Activated T-cell treated with anti-CD3 and anti-CD28 coated beads, Interleukin-2, amount 50 U/mL, for 72 hours (primary cell): ENCODE measurements at regions not wholly inside any gene's neighbourhood (a gene's known extent, or its start where the extent isn't known, plus 50 kb on each side); places are given as distances from the start of the nearest gene placed in this dataset.

ENCODE experiments used
- ATAC-seq, 2 donors: fragments of 150-1000 bp; cut with Tn5 transposase; replicated peaks in 1 of 2; 2 replicates each; pipeline ENCODE4 v1.10.0; 2021; ENCODE audit warnings: moderate library complexity in 2 of 2, mild to moderate bottlenecking in 1 of 2
- DNase-seq, 2 donors: peaks; one replicate each; pipeline ENCODE4 v3.0.0; 2021 to 2022; ENCODE audit warnings: mixed read lengths in 1 of 2
- H3K27ac Mint-ChIP-seq: one replicate; pipeline ENCODE4 v1.8.0; 2022; ENCODE audit warnings: mild to moderate bottlenecking, moderate library complexity, mixed read lengths
- H3K27me3 Mint-ChIP-seq: one replicate; pipeline ENCODE4 v1.8.0; 2022; ENCODE audit warnings: low read depth, mixed read lengths
- H3K36me3 Mint-ChIP-seq, 2 donors: one replicate each; pipeline ENCODE4 v1.8.0; 2022; ENCODE audit warnings: mixed read lengths in 2 of 2, mild to moderate bottlenecking in 1 of 2; ENCODE audit not compliant: insufficient read depth in 2 of 2
- H3K4me1 Mint-ChIP-seq: one replicate; pipeline ENCODE4 v1.8.0; 2022; ENCODE audit warnings: low read depth, mixed read lengths
- H3K4me3 Mint-ChIP-seq, 2 donors: one replicate each; pipeline ENCODE4 v1.8.0; 2022; ENCODE audit warnings: mild to moderate bottlenecking in 2 of 2, mixed read lengths in 2 of 2, moderate library complexity in 2 of 2
- H3K9me3 Mint-ChIP-seq, 2 donors: one replicate each; pipeline ENCODE4 v1.8.0; 2022; ENCODE audit warnings: mixed read lengths in 2 of 2

DNA sequence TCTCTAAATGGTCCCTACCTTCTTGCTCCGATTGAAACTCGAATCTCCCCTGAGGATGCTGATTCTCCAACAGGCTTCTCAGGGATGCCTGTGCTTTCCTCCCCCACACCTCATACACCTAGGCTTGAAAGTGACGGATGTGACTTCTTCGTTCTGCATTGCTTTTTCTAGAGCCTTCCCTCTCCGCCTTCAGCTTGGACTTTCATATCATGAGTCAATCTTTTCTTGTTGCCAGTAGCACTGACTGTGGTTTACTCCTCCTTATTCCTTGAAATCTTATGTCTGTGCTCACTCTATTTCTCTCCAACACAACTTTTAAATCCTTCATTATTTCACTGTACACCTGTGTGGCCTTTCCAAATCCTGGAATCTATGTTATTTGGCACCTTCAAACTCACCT, 451.4 kb downstream of the TMX3 start:
- no peaks in the 10 kb centered on the region for H3K4me1 Mint-ChIP-seq
- H3K36me3 Mint-ChIP-seq: no peaks in the 10 kb centered on the region
- no peak for DNase-seq
- no peak for ATAC-seq
- H3K9me3 Mint-ChIP-seq: no peaks in the 10 kb centered on the region
- no peak overlapping the region for H3K4me3 Mint-ChIP-seq
- H3K27ac Mint-ChIP-seq: no peak overlapping the region
- H3K27me3 Mint-ChIP-seq: no peaks in the 10 kb centered on the region

DNA sequence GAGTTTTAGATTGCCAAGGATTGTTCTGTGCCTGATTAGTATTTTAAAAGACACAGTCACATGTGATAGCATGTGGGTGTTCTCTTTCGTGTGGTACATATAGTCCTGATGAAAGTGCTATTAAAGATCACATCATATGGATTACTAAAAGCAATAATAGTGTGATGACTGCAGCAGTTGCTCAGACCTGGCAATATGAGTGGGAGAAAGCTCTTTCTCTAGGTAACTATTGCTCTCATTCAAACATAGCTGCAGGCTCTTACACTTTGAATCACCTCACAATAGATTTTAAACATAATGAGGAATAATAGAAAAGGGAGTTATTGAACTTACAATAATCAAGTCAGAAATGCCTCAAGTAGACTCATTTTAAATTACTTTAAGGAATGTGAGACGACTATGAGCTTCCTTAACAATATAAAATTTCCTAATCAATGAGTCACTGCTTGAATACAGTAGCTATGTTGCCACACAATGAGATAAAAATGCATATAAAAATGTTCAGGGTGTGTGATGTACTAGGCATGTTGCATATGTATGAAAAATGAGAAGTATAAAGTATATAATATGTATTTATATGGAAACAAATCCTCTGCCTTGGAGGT, 452.1 kb downstream of the TMX3 start:
- no peaks in the 10 kb centered on the region for H3K9me3 Mint-ChIP-seq
- no peaks in the 10 kb centered on the region for H3K27me3 Mint-ChIP-seq
- no peaks in the 10 kb centered on the region for H3K36me3 Mint-ChIP-seq
- ATAC-seq (no peak), DNase-seq (no peak)
- H3K4me3 Mint-ChIP-seq: no peak overlapping the region
- no peaks in the 10 kb centered on the region for H3K4me1 Mint-ChIP-seq
- H3K27ac Mint-ChIP-seq: no peak overlapping the region

DNA sequence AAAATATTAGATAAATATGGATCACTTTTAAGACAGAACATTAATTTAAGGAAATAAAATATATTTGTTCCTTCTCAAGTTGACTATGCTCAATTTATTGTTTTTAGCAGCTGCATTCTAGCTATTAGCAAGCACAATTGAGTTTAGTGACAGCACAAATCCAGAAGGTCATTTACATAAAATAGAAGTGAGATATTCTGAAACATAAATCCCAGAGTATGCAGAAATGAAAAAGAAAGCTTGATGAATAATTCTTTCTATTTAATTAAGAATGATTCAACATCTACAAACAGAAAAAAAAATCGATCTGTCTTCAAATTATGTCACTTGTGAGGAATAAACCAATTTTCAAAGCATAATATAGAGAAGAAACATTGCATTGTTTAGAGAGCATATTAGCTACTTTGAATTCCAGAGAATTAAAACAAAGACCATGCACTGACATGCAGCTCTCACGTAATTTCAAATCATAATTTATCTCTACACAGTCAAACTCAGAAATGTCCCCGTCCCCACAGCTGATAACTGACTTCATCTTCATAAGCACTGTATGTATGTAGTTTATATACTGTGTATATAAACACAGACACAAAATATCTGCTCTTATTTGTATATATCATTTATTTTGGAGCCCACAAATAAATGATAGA, 458.4 kb downstream of the TMX3 start:
- Mint-ChIP-seq H3K4me1 (no peaks in the 10 kb centered on the region), H3K27me3 (no peaks in the 10 kb centered on the region), H3K4me3 (no peak overlapping the region), H3K27ac (no peak overlapping the region), H3K36me3 (no peaks in the 10 kb centered on the region), H3K9me3 (no peaks in the 10 kb centered on the region)
- ATAC-seq (no peak), DNase-seq (no peak)

DNA sequence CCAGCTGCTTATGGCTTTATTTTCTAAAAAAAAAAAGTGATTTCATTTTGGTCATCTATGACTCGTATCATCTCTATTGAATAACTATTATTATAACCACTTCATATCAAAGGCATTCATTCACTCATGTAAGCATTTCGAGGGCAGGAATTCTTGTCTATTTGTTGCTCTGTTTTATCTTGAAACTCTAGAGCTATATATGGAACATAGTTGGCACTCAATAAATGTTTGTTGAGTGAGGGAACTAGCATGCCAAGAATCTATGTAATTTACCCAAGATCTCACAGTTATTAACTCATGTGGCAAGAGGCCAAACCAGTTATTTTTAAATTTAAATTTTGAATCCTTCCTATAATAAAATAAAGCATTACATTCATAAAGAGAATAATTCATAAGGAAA, 470.1 kb downstream of the TMX3 start:
- H3K27me3 Mint-ChIP-seq: no peaks in the 10 kb centered on the region
- ATAC-seq (no peak), DNase-seq (no peak)
- H3K36me3 Mint-ChIP-seq: no peaks in the 10 kb centered on the region
- no peak overlapping the region for H3K4me3 Mint-ChIP-seq
- H3K9me3 Mint-ChIP-seq: peaks cover 0 to 1% of the 10 kb centered on the region in 2 donors
- no peak overlapping the region for H3K27ac Mint-ChIP-seq
- no peaks in the 10 kb centered on the region for H3K4me1 Mint-ChIP-seq

DNA sequence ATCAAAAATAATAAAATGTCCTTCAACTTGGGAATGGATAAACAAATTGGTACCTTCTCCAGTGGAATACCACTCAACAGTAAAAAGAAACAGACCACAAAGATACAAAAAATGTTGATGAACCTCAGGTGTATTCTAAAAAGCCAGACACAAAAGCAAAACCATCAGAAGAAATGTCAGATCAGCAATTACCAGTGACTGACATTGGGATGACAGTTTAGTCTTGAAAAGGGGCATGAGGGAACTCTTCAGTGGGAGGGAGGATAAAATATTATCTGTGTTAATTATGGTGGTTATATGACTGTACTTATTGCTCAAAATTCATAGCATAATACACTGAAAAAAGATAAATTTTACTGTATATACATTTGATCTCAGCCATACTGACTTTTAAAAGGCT, 473.0 kb downstream of the TMX3 start:
- Mint-ChIP-seq H3K9me3 (peaks cover 0 to 1% of the 10 kb centered on the region in 2 donors), H3K4me3 (no peak overlapping the region), H3K36me3 (no peaks in the 10 kb centered on the region), H3K27me3 (no peaks in the 10 kb centered on the region), H3K4me1 (no peaks in the 10 kb centered on the region), H3K27ac (no peak overlapping the region)
- DNase-seq (no peak), ATAC-seq (no peak)

DNA sequence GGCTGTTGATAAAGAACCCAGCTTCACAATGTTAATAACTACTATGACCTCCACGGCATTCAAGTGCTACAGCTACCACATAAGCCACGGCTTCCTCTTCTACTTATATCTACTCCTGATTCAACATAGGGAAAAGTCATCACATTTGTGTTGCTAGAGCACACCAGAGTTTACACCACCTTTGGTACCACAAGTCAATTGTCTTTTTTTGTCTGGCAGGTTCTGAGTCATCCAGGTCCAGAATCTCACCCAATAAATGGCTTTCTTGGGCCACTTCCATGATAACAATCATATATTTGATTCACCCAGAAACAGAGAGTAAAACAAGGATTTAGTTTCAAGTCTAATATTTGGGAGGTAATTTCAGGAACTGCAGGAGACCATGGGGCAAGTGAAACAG, 480.2 kb downstream of the TMX3 start:
- ATAC-seq: no peak

DNA sequence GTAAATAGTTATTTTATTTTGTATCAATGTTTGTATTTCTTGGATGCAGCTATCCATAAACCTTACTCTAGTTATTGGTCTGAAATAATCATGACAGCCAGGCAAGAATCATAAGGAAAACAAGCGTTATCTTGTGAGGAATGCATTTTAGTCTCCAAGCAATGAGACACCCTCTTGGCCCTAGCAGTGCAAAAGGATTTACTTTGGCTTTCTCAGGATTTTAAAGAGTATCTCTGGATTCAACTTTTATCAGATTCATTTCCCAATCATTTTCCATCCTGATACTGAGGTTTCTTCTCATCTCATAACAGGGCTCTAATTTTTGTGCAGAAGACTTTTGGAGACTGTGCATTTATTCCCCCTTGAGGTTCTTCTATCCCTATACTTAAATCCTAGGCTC, 480.8 kb downstream of the TMX3 start:
- Mint-ChIP-seq H3K36me3 (no peaks in the 10 kb centered on the region), H3K27ac (no peak overlapping the region), H3K4me3 (no peak overlapping the region), H3K27me3 (no peaks in the 10 kb centered on the region), H3K9me3 (peaks cover 1 to 2% of the 10 kb centered on the region in 2 donors), H3K4me1 (no peaks in the 10 kb centered on the region)
- ATAC-seq: no peak
- no peak for DNase-seq

More for the DNA sequence above, 480.2 kb downstream of the TMX3 start:
- Mint-ChIP-seq H3K4me1 (no peaks in the 10 kb centered on the region), H3K9me3 (peaks cover 1 to 2% of the 10 kb centered on the region in 2 donors), H3K27ac (no peak overlapping the region), H3K4me3 (no peak overlapping the region), H3K36me3 (no peaks in the 10 kb centered on the region), H3K27me3 (no peaks in the 10 kb centered on the region)
- DNase-seq: no peak

DNA sequence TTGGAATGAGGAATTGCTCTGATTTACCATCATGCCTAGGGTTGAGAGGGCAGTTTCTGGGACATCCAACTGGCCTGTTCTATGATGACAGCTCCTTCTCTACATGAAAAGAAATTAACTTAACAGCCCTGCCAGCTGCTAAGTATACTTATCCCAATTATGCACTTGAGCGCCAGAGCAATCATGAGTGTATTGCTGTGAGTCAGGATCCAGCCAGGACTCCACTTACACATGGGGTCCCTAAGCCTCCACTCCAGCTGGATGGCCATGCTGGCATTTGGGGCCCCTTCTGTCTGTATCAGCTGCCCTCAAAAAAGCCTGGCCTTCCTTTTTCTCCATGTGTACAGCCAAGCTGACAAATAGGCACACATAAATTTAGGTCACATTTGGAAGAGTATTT, 481.9 kb downstream of the TMX3 start:
- ATAC-seq: no peak
- H3K9me3 Mint-ChIP-seq: peaks cover 0 to 2% of the 10 kb centered on the region in 2 donors

DNA sequence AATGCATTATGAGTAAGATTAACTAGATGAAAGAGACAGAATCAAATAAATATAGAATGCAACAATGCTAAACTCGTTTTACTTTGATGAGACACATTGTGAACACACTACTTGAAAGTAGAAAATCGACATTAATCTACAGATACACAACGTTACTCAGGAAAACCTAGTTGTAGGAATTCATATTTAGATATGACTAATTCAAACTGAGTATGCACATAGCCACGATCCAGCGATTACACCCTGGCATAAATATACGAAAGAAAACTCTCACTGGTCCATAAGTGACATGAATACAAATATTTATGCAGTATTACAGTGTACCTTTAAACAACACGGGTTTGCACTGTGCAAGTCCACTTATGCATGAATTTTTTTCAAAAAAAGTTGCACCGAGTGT, 485.6 kb downstream of the TMX3 start:
- DNase-seq: no peak
- no peaks in the 10 kb centered on the region for H3K4me1 Mint-ChIP-seq
- H3K36me3 Mint-ChIP-seq: no peaks in the 10 kb centered on the region
- no peak overlapping the region for H3K27ac Mint-ChIP-seq
- H3K9me3 Mint-ChIP-seq: no peaks in the 10 kb centered on the region
- H3K27me3 Mint-ChIP-seq: no peaks in the 10 kb centered on the region
- no peak overlapping the region for H3K4me3 Mint-ChIP-seq
- ATAC-seq: no peak

More for the DNA sequence above, 481.9 kb downstream of the TMX3 start:
- no peak for DNase-seq
- Mint-ChIP-seq H3K27me3 (no peaks in the 10 kb centered on the region), H3K36me3 (no peaks in the 10 kb centered on the region), H3K4me1 (no peaks in the 10 kb centered on the region), H3K27ac (no peak overlapping the region), H3K4me3 (no peak overlapping the region)

DNA sequence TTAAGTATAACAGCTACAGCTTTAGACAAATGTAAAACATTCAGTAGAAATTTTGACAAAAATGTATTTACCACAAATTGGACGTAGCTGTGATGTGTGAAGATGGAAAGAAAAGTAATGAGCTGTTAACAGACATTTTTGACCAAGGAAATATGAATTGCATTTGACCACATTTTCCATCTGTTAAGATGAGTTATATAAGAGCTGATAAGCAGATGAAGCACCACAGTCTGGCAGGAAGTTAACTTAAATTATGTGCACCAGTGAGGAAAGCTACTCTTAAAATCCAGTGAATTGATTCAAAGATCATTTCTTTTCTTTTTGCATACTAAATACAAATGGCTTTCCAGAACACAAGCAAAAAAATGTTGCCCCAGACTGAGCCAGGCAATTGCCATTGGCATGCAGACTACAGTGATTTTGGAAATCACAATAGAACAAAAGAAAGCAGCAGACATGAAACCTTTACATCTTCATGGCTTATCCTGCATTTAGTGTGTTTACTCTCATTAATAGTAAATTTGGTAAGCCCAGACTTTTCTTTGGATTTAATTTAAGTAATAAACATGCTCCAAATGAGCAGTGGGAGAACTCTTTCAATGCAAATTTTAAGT, 493.7 kb downstream of the TMX3 start:
- H3K27ac Mint-ChIP-seq: no peak overlapping the region
- ATAC-seq: no peak
- no peaks in the 10 kb centered on the region for H3K36me3 Mint-ChIP-seq
- H3K4me3 Mint-ChIP-seq: no peak overlapping the region
- H3K4me1 Mint-ChIP-seq: no peaks in the 10 kb centered on the region
- H3K9me3 Mint-ChIP-seq: no peaks in the 10 kb centered on the region
- DNase-seq: no peak
- no peaks in the 10 kb centered on the region for H3K27me3 Mint-ChIP-seq

DNA sequence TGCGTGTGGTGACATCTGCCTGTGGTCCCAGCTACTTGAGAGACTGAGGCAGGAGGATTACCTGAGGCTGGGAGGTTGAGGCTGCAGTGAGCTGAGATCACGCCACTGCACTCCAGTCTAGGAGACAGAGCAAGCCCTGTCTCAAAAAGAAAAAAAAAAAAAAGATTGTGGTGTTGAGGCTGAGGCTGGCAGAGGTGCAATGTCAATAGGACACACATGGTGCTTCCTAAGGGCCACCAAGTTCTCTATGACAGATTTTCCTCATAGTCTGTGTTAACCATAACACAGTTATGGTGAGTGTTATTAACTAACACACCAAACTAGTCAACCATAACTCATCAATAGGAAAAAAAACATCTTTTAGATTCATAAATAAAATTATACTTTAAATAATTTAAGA, 494.4 kb downstream of the TMX3 start:
- Mint-ChIP-seq H3K27me3 (no peaks in the 10 kb centered on the region), H3K36me3 (no peaks in the 10 kb centered on the region), H3K27ac (no peak overlapping the region), H3K4me1 (no peaks in the 10 kb centered on the region), H3K4me3 (no peak overlapping the region), H3K9me3 (no peaks in the 10 kb centered on the region)
- DNase-seq: no peak
- ATAC-seq: no peak

DNA sequence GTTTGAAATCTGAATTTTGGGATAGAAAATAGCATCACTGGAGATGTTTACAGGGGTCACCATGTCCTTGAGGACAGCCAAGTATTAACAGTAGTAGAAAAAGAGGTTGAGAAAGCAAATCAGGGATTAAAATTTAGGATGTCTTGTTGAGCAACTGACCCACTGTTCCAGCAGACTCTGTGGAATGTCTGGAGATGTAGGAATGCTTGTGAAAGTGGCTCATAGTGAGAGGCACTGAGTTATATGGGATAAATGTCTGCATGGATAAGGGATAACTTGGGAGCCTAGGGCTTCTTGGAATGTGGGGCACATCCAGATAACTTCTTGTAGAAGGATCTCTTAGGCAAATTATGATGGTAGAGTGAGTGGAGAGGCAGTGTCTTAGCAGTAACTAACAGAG, 495.0 kb downstream of the TMX3 start:
- no peaks in the 10 kb centered on the region for H3K27me3 Mint-ChIP-seq
- no peak for DNase-seq
- no peaks in the 10 kb centered on the region for H3K36me3 Mint-ChIP-seq
- H3K4me1 Mint-ChIP-seq: no peaks in the 10 kb centered on the region
- ATAC-seq: no peak
- no peaks in the 10 kb centered on the region for H3K9me3 Mint-ChIP-seq
- no peak overlapping the region for H3K4me3 Mint-ChIP-seq
- no peak overlapping the region for H3K27ac Mint-ChIP-seq

DNA sequence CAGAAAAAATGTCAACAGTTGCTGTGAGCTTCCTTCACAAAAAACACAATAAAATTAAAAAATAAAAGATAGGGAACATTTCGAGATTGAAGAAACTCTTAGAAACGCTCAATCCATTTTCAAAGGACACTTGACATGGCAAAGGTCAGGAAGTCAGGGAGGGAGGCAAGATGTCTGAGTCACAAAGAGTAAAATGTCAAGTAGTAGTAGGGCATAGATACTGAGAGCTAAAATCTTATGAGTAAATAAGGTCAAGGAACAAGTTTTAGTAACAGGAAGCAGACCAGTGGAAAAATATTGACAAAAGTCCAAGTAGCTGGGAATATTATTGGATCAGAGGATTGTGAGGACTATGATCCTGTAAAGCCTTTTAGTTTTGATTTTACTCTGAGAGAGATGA, 495.6 kb downstream of the TMX3 start:
- H3K4me1 Mint-ChIP-seq: no peaks in the 10 kb centered on the region
- no peaks in the 10 kb centered on the region for H3K36me3 Mint-ChIP-seq
- H3K27ac Mint-ChIP-seq: no peak overlapping the region
- ATAC-seq (no peak), DNase-seq (no peak)
- no peaks in the 10 kb centered on the region for H3K27me3 Mint-ChIP-seq
- H3K4me3 Mint-ChIP-seq: no peak overlapping the region
- no peaks in the 10 kb centered on the region for H3K9me3 Mint-ChIP-seq

DNA sequence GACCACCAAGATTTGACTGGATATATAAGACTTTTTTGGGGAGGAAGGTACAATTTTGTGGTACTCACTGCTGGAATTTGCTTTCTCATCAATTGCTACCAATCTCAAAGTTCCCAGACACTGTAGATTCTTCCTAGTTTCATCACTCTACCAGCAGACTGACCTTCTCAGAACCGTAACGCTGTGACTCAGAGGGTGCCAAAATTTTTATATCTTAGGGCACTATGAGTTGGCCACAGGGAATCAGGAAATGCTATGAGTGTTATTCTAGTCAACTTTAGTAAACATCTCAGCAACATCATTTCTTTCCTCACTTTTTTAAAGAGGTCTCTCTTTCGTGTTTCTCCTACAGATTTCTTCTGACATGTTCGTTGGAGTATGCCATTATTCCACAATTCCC, 499.0 kb downstream of the TMX3 start:
- no peaks in the 10 kb centered on the region for H3K9me3 Mint-ChIP-seq
- H3K36me3 Mint-ChIP-seq: no peaks in the 10 kb centered on the region
- no peak overlapping the region for H3K4me3 Mint-ChIP-seq
- DNase-seq (no peak), ATAC-seq (no peak)
- H3K27ac Mint-ChIP-seq: no peak overlapping the region
- no peaks in the 10 kb centered on the region for H3K27me3 Mint-ChIP-seq
- no peaks in the 10 kb centered on the region for H3K4me1 Mint-ChIP-seq
